ENCODE measurements at regions not wholly inside any gene's neighbourhood (a gene's known extent, or its start where the extent isn't known, plus 50 kb on each side); places are given as distances from the start of the nearest gene placed in this dataset.

GRCh38 chr20:56964901-56965300 is 301.5 kb downstream of the BMP7 start:
- TF ChIP-seq, protein P1, sequence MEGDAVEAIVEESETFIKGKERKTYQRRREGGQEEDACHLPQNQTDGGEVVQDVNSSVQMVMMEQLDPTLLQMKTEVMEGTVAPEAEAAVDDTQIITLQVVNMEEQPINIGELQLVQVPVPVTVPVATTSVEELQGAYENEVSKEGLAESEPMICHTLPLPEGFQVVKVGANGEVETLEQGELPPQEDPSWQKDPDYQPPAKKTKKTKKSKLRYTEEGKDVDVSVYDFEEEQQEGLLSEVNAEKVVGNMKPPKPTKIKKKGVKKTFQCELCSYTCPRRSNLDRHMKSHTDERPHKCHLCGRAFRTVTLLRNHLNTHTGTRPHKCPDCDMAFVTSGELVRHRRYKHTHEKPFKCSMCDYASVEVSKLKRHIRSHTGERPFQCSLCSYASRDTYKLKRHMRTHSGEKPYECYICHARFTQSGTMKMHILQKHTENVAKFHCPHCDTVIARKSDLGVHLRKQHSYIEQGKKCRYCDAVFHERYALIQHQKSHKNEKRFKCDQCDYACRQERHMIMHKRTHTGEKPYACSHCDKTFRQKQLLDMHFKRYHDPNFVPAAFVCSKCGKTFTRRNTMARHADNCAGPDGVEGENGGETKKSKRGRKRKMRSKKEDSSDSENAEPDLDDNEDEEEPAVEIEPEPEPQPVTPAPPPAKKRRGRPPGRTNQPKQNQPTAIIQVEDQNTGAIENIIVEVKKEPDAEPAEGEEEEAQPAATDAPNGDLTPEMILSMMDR (IDR thresholded peaks at IDR 0.05; ENCODE audit: low read depth, low read length): no peak
- TF ChIP-seq EZH2phosphoT487 (IDR thresholded peaks at IDR 0.05; ENCODE audit: low read depth): no peak
